Fibroblast of lung (primary cell): ENCODE measurements at regions not wholly inside any gene's neighbourhood (a gene's known extent, or its start where the extent isn't known, plus 50 kb on each side); places are given as distances from the start of the nearest gene placed in this dataset.

Experiments
- DNase-seq, 2 donors: peaks; one replicate each; pipeline versions ENCODE4 v3.0.0 to v3.0.0-alpha.2; 2010; ENCODE audit warnings: low read depth in 2 of 2
- H2AFZ ChIP-seq: 2 replicates; pipeline ENCODE4 v1.5.1; 2012; ENCODE audit warnings: low read length, control low read depth, inconsistent platforms
- H3K27ac ChIP-seq: 2 replicates; pipeline ENCODE4 v1.5.1; 2011; ENCODE audit warnings: low read length, control low read depth; ENCODE audit not compliant: insufficient read depth
- H3K27me3 ChIP-seq: 2 replicates; pipeline ENCODE4 v1.5.1; 2011; ENCODE audit warnings: mild to moderate bottlenecking, low read length; ENCODE audit not compliant: control insufficient read depth, insufficient read depth
- H3K36me3 ChIP-seq: 2 replicates; pipeline ENCODE4 v1.5.1; 2011; ENCODE audit warnings: low read length; ENCODE audit not compliant: control insufficient read depth, insufficient read depth
- H3K4me1 ChIP-seq: 2 replicates; pipeline ENCODE4 v1.5.1; 2011; ENCODE audit warnings: low read length; ENCODE audit not compliant: control insufficient read depth, insufficient read depth; ENCODE audit errors: extremely low read depth
- H3K4me2 ChIP-seq: 2 replicates; pipeline ENCODE4 v1.5.1; 2011; ENCODE audit warnings: low read length, control low read depth; ENCODE audit not compliant: insufficient read depth; ENCODE audit errors: extremely low read depth
- H3K4me3 ChIP-seq, 4 experiments: fragments of 200-600 bp in 1 of 4; sonication (generic) in 1 of 4; replicated peaks in 1 of 4; 2 replicates each; pipeline ENCODE4 v1.5.1; 2011 to 2016; ENCODE audit warnings: low read length in 4 of 4, low read depth in 3 of 4, mild to moderate bottlenecking in 3 of 4, control low read depth in 2 of 4, inconsistent platforms in 1 of 4, mixed read lengths in 1 of 4; ENCODE audit not compliant: insufficient read depth in 1 of 4; ENCODE audit errors: control extremely low read depth in 1 of 4
- H3K79me2 ChIP-seq: 2 replicates; pipeline ENCODE4 v1.5.1; 2012; ENCODE audit warnings: mild to moderate bottlenecking, low read length, inconsistent platforms; ENCODE audit not compliant: control insufficient read depth, insufficient read depth
- H3K9ac ChIP-seq: 2 replicates; pipeline ENCODE4 v1.5.1; 2011; ENCODE audit warnings: mild to moderate bottlenecking, low read length, control low read depth; ENCODE audit not compliant: insufficient read depth
- H3K9me3 ChIP-seq: 2 replicates; pipeline ENCODE4 v1.5.1; 2012; ENCODE audit warnings: low read depth, low read length; ENCODE audit not compliant: control insufficient read depth, insufficient read depth
- H4K20me1 ChIP-seq: 2 replicates; pipeline ENCODE4 v1.5.1; 2011; ENCODE audit warnings: low read length; ENCODE audit not compliant: control insufficient read depth, insufficient read depth; ENCODE audit errors: extremely low read depth
- CTCF ChIP-seq, 2 donors: IDR thresholded peaks in 1 of 2; conservative IDR thresholded peaks in 1 of 2; 1 replicate in 1 of 2; 2 replicates in 1 of 2; pipeline ENCODE4 v1.5.1; 2011 to 2012; ENCODE audit warnings: low read length in 2 of 2, control low read depth in 1 of 2, inconsistent platforms in 1 of 2, low read depth in 1 of 2, mild to moderate bottlenecking in 1 of 2
- EZH2 ChIP-seq: IDR thresholded peaks from 2 replicates; pipeline ENCODE4 v1.5.1; 2012; ENCODE audit warnings: low read length, control low read depth, mild to moderate bottlenecking; ENCODE audit errors: missing control alignments

- no peak for DNase-seq
- Histone ChIP-seq H3K79me2 (no peaks in the 10 kb centered on the region), H4K20me1 (no peaks in the 10 kb centered on the region), H3K4me1 (peaks cover 3% of the 10 kb centered on the region), H3K27ac (no peak overlapping the region), H3K36me3 (no peaks in the 10 kb centered on the region), H3K4me3 (no peak overlapping the region), H2AFZ (no peak overlapping the region), H3K9ac (no peak overlapping the region), H3K9me3 (no peaks in the 10 kb centered on the region), H3K27me3 (no peaks in the 10 kb centered on the region), H3K4me2 (no peak overlapping the region)
- TF ChIP-seq CTCF (conservative IDR thresholded peaks at IDR 0.05 in 1 of 2, IDR thresholded peaks at IDR 0.05 in 1 of 2; ENCODE audit: low read depth in 1 of 2, low read length in 2 of 2) (no peak), EZH2 (no peak)
Measured at GRCh38 chr1:244116946-244117345, 65.9 kb downstream of the ZBTB18 start.

- Histone ChIP-seq H3K4me3 (no peak overlapping the region), H3K27me3 (peaks cover 5% of the 10 kb centered on the region), H3K79me2 (no peaks in the 10 kb centered on the region), H3K9me3 (no peaks in the 10 kb centered on the region), H3K27ac (no peak overlapping the region), H3K4me1 (no peaks in the 10 kb centered on the region), H4K20me1 (no peaks in the 10 kb centered on the region), H3K36me3 (no peaks in the 10 kb centered on the region), H3K4me2 (no peak overlapping the region), H3K9ac (no peak overlapping the region), H2AFZ (no peak overlapping the region)
- TF ChIP-seq EZH2 (no peak), CTCF (conservative IDR thresholded peaks at IDR 0.05 in 1 of 2, IDR thresholded peaks at IDR 0.05 in 1 of 2; ENCODE audit: low read depth in 1 of 2, low read length in 2 of 2) (no peak)
- DNase-seq, result no peak
Measured at GRCh38 chr1:244118109-244118761, 67.2 kb downstream of the ZBTB18 start.

- H3K9ac ChIP-seq, result no peak overlapping the region
- no peaks in the 10 kb centered on the region for H3K79me2 ChIP-seq
- peaks cover 5% of the 10 kb centered on the region for H3K27me3 ChIP-seq
- H4K20me1 ChIP-seq, result no peaks in the 10 kb centered on the region
- no peaks in the 10 kb centered on the region for H3K4me1 ChIP-seq
- H3K9me3 ChIP-seq, result no peaks in the 10 kb centered on the region
- no peak for TF ChIP-seq CTCF (conservative IDR thresholded peaks at IDR 0.05 in 1 of 2, IDR thresholded peaks at IDR 0.05 in 1 of 2; ENCODE audit: low read depth in 1 of 2, low read length in 2 of 2)
- TF ChIP-seq EZH2, result no peak
- H3K4me3 ChIP-seq, result no peak overlapping the region
- DNase-seq, result no peak
- no peaks in the 10 kb centered on the region for H3K36me3 ChIP-seq
- H2AFZ ChIP-seq, result no peak overlapping the region
- H3K4me2 ChIP-seq, result no peak overlapping the region
- H3K27ac ChIP-seq, result no peak overlapping the region
Measured at GRCh38 chr1:244128591-244129383, 77.7 kb downstream of the ZBTB18 start.
